ENCODE measurements at regions not wholly inside any gene's neighbourhood (a gene's known extent, or its start where the extent isn't known, plus 50 kb on each side); places are given as distances from the start of the nearest gene placed in this dataset.

DNA sequence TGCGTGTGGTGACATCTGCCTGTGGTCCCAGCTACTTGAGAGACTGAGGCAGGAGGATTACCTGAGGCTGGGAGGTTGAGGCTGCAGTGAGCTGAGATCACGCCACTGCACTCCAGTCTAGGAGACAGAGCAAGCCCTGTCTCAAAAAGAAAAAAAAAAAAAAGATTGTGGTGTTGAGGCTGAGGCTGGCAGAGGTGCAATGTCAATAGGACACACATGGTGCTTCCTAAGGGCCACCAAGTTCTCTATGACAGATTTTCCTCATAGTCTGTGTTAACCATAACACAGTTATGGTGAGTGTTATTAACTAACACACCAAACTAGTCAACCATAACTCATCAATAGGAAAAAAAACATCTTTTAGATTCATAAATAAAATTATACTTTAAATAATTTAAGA, 494.4 kb downstream of the TMX3 start:
- Histone ChIP-seq H3K27ac (ENCODE audit: low read depth, low read length) (no peak overlapping the region), H3K9me3 (ENCODE audit: low read length) (no peaks in the 10 kb centered on the region), H3K36me3 (ENCODE audit: insufficient read depth, low read length) (no peaks in the 10 kb centered on the region), H3K4me1 (ENCODE audit: insufficient read depth, low read length) (no peaks in the 10 kb centered on the region), H3K27me3 (ENCODE audit: control insufficient read depth in 1 of 2, insufficient read depth in 2 of 2, low read length in 2 of 2) (no peaks in the 10 kb centered on the region), H3K9ac (ENCODE audit: low read length) (no peak overlapping the region), H3K4me3 (ENCODE audit: low read depth in 1 of 2, low read length in 2 of 2) (no peak overlapping the region)

DNA sequence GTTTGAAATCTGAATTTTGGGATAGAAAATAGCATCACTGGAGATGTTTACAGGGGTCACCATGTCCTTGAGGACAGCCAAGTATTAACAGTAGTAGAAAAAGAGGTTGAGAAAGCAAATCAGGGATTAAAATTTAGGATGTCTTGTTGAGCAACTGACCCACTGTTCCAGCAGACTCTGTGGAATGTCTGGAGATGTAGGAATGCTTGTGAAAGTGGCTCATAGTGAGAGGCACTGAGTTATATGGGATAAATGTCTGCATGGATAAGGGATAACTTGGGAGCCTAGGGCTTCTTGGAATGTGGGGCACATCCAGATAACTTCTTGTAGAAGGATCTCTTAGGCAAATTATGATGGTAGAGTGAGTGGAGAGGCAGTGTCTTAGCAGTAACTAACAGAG, 495.0 kb downstream of the TMX3 start:
- H3K27ac ChIP-seq (ENCODE audit: low read depth, low read length), result no peak overlapping the region
- no peaks in the 10 kb centered on the region for H3K36me3 ChIP-seq (ENCODE audit: insufficient read depth, low read length)
- H3K9ac ChIP-seq (ENCODE audit: low read length), result no peak overlapping the region
- H3K4me1 ChIP-seq (ENCODE audit: insufficient read depth, low read length), result no peaks in the 10 kb centered on the region
- no peak overlapping the region for H3K4me3 ChIP-seq (ENCODE audit: low read depth in 1 of 2, low read length in 2 of 2)
- no peaks in the 10 kb centered on the region for H3K9me3 ChIP-seq (ENCODE audit: low read length)
- H3K27me3 ChIP-seq (ENCODE audit: control insufficient read depth in 1 of 2, insufficient read depth in 2 of 2, low read length in 2 of 2), result no peaks in the 10 kb centered on the region

DNA sequence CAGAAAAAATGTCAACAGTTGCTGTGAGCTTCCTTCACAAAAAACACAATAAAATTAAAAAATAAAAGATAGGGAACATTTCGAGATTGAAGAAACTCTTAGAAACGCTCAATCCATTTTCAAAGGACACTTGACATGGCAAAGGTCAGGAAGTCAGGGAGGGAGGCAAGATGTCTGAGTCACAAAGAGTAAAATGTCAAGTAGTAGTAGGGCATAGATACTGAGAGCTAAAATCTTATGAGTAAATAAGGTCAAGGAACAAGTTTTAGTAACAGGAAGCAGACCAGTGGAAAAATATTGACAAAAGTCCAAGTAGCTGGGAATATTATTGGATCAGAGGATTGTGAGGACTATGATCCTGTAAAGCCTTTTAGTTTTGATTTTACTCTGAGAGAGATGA, 495.6 kb downstream of the TMX3 start:
- H3K9ac ChIP-seq (ENCODE audit: low read length), result no peak overlapping the region
- H3K4me3 ChIP-seq (ENCODE audit: low read depth in 1 of 2, low read length in 2 of 2), result no peak overlapping the region
- H3K27me3 ChIP-seq (ENCODE audit: control insufficient read depth in 1 of 2, insufficient read depth in 2 of 2, low read length in 2 of 2), result no peaks in the 10 kb centered on the region
- H3K4me1 ChIP-seq (ENCODE audit: insufficient read depth, low read length), result no peaks in the 10 kb centered on the region
- H3K27ac ChIP-seq (ENCODE audit: low read depth, low read length), result no peak overlapping the region
- H3K9me3 ChIP-seq (ENCODE audit: low read length), result no peaks in the 10 kb centered on the region
- no peaks in the 10 kb centered on the region for H3K36me3 ChIP-seq (ENCODE audit: insufficient read depth, low read length)

- Histone ChIP-seq H3K27me3 (ENCODE audit: control insufficient read depth in 1 of 2, insufficient read depth in 2 of 2, low read length in 2 of 2) (no peaks in the 10 kb centered on the region), H3K9ac (ENCODE audit: low read length) (no peak overlapping the region), H3K4me3 (ENCODE audit: low read depth in 1 of 2, low read length in 2 of 2) (no peak overlapping the region), H3K9me3 (ENCODE audit: low read length) (no peaks in the 10 kb centered on the region), H3K4me1 (ENCODE audit: insufficient read depth, low read length) (no peaks in the 10 kb centered on the region), H3K27ac (ENCODE audit: low read depth, low read length) (no peak overlapping the region), H3K36me3 (ENCODE audit: insufficient read depth, low read length) (no peaks in the 10 kb centered on the region)
Observed at GRCh38 chr18:68215931-68216330, 499.0 kb downstream of the TMX3 start.

DNA sequence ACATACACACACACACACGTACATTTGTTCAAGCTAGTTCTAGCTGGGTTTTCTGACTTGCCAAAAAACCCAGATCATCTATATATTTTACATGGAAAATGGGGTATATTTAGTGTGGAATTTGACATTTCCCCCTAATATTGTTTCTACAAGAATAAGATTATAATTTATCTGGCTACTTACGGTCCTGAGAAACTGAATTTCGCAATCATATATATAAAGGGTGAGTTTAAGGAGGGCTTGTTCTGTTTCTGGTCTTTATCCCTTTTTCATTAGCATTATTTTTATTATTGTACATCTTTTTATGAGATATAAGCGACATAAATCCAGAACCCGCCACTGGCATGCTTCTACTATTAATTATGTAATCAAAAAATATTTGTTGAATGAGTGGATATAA, 528.9 kb downstream of the TMX3 start:
- Histone ChIP-seq H3K9me3 (ENCODE audit: low read length) (no peaks in the 10 kb centered on the region), H3K27ac (ENCODE audit: low read depth, low read length) (no peak overlapping the region), H3K4me3 (ENCODE audit: low read depth in 1 of 2, low read length in 2 of 2) (no peak overlapping the region), H3K4me1 (ENCODE audit: insufficient read depth, low read length) (no peaks in the 10 kb centered on the region), H3K36me3 (ENCODE audit: insufficient read depth, low read length) (no peaks in the 10 kb centered on the region), H3K9ac (ENCODE audit: low read length) (no peak overlapping the region), H3K27me3 (ENCODE audit: control insufficient read depth in 1 of 2, insufficient read depth in 2 of 2, low read length in 2 of 2) (no peaks in the 10 kb centered on the region)

GRCh38 chr18:68181956-68182355, 533.0 kb downstream of the TMX3 start:
- Histone ChIP-seq H3K36me3 (ENCODE audit: insufficient read depth, low read length) (no peaks in the 10 kb centered on the region), H3K9ac (ENCODE audit: low read length) (no peak overlapping the region), H3K4me3 (ENCODE audit: low read depth in 1 of 2, low read length in 2 of 2) (no peak overlapping the region), H3K27ac (ENCODE audit: low read depth, low read length) (no peak overlapping the region), H3K27me3 (ENCODE audit: control insufficient read depth in 1 of 2, insufficient read depth in 2 of 2, low read length in 2 of 2) (no peaks in the 10 kb centered on the region), H3K4me1 (ENCODE audit: insufficient read depth, low read length) (no peaks in the 10 kb centered on the region), H3K9me3 (ENCODE audit: low read length) (no peaks in the 10 kb centered on the region)

GRCh38 chr18:68179811-68180210, 535.1 kb downstream of the TMX3 start:
- no peak overlapping the region for H3K4me3 ChIP-seq (ENCODE audit: low read depth in 1 of 2, low read length in 2 of 2)
- H3K36me3 ChIP-seq (ENCODE audit: insufficient read depth, low read length), result no peaks in the 10 kb centered on the region
- no peaks in the 10 kb centered on the region for H3K4me1 ChIP-seq (ENCODE audit: insufficient read depth, low read length)
- no peaks in the 10 kb centered on the region for H3K27me3 ChIP-seq (ENCODE audit: control insufficient read depth in 1 of 2, insufficient read depth in 2 of 2, low read length in 2 of 2)
- H3K9ac ChIP-seq (ENCODE audit: low read length), result no peak overlapping the region
- H3K9me3 ChIP-seq (ENCODE audit: low read length), result no peaks in the 10 kb centered on the region
- H3K27ac ChIP-seq (ENCODE audit: low read depth, low read length), result no peak overlapping the region

DNA sequence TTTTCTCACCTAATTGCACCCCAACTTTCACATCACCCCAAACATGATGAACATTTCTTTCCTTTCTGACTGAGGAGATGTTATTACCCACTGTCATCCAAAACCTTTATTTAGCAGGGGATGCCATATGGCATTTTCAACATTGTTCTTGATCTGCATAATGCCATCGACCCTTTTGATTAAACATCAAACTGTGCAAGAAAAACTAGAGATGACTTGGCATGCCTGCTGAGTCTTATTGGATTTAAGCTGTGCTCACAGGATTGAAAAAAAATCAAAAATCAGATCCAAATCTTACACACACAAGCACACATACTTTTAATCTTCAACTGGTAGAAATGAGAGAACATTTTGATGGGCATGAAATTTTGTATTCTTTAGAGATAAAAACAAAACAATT, 536.0 kb downstream of the TMX3 start:
- no peaks in the 10 kb centered on the region for H3K36me3 ChIP-seq (ENCODE audit: insufficient read depth, low read length)
- no peaks in the 10 kb centered on the region for H3K4me1 ChIP-seq (ENCODE audit: insufficient read depth, low read length)
- no peak overlapping the region for H3K9ac ChIP-seq (ENCODE audit: low read length)
- H3K27ac ChIP-seq (ENCODE audit: low read depth, low read length), result no peak overlapping the region
- H3K27me3 ChIP-seq (ENCODE audit: control insufficient read depth in 1 of 2, insufficient read depth in 2 of 2, low read length in 2 of 2), result no peaks in the 10 kb centered on the region
- H3K9me3 ChIP-seq (ENCODE audit: low read length), result no peaks in the 10 kb centered on the region
- no peak overlapping the region for H3K4me3 ChIP-seq (ENCODE audit: low read depth in 1 of 2, low read length in 2 of 2)

GRCh38 chr18:68177807-68178702, 536.9 kb downstream of the TMX3 start:
- Histone ChIP-seq H3K9ac (ENCODE audit: low read length) (no peak overlapping the region), H3K9me3 (ENCODE audit: low read length) (no peaks in the 10 kb centered on the region), H3K4me3 (ENCODE audit: low read depth in 1 of 2, low read length in 2 of 2) (no peak overlapping the region), H3K4me1 (ENCODE audit: insufficient read depth, low read length) (no peaks in the 10 kb centered on the region), H3K36me3 (ENCODE audit: insufficient read depth, low read length) (no peaks in the 10 kb centered on the region), H3K27ac (ENCODE audit: low read depth, low read length) (no peak overlapping the region), H3K27me3 (ENCODE audit: control insufficient read depth in 1 of 2, insufficient read depth in 2 of 2, low read length in 2 of 2) (no peaks in the 10 kb centered on the region)

- no peak overlapping the region for H3K9ac ChIP-seq (ENCODE audit: low read length)
- H3K27ac ChIP-seq (ENCODE audit: low read depth, low read length), result no peak overlapping the region
- no peaks in the 10 kb centered on the region for H3K9me3 ChIP-seq (ENCODE audit: low read length)
- no peaks in the 10 kb centered on the region for H3K4me1 ChIP-seq (ENCODE audit: insufficient read depth, low read length)
- no peaks in the 10 kb centered on the region for H3K36me3 ChIP-seq (ENCODE audit: insufficient read depth, low read length)
- H3K4me3 ChIP-seq (ENCODE audit: low read depth in 1 of 2, low read length in 2 of 2), result no peak overlapping the region
- H3K27me3 ChIP-seq (ENCODE audit: control insufficient read depth in 1 of 2, insufficient read depth in 2 of 2, low read length in 2 of 2), result no peaks in the 10 kb centered on the region
Observed at GRCh38 chr18:68176901-68177300, 538.0 kb downstream of the TMX3 start.

DNA sequence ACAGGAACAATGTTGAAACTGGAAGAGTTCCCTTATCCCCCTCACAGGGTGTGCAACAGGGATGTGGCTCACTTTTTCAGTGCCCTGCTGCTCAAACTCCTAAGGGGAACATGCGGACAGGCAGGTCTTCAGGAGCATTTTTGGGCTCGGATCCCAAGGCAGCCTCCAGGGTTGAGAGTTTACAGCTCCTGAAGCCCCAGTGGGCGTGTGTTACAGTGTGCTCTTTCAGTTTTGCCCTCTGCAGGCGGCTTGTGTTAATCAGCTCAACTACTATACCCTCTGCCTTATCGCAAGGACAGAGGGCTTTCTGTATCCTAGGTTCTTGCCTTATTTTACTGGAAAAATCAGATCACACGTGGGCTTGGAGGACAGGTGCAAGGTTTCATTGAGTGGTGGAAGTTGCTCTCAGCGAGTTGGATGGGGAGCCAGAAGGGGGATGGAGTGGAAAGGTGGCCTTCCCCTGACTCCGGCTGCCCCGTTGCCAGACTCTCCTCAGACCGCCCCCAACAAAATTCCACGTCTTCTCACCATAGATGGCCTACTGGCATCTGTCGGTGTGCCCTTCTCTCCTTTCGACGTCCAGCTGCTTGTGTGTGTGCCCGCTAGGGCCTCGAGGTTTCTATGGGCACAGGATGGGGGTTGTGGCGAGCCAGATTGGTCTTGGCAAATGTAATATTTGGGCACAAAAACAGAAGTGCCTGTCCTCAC, 541.9 kb downstream of the TMX3 start:
- Histone ChIP-seq H3K4me3 (ENCODE audit: low read depth in 1 of 2, low read length in 2 of 2) (no peak overlapping the region), H3K9me3 (ENCODE audit: low read length) (no peaks in the 10 kb centered on the region), H3K27me3 (ENCODE audit: control insufficient read depth in 1 of 2, insufficient read depth in 2 of 2, low read length in 2 of 2) (no peaks in the 10 kb centered on the region), H3K27ac (ENCODE audit: low read depth, low read length) (no peak overlapping the region), H3K4me1 (ENCODE audit: insufficient read depth, low read length) (no peaks in the 10 kb centered on the region), H3K9ac (ENCODE audit: low read length) (no peak overlapping the region), H3K36me3 (ENCODE audit: insufficient read depth, low read length) (no peaks in the 10 kb centered on the region)

DNA sequence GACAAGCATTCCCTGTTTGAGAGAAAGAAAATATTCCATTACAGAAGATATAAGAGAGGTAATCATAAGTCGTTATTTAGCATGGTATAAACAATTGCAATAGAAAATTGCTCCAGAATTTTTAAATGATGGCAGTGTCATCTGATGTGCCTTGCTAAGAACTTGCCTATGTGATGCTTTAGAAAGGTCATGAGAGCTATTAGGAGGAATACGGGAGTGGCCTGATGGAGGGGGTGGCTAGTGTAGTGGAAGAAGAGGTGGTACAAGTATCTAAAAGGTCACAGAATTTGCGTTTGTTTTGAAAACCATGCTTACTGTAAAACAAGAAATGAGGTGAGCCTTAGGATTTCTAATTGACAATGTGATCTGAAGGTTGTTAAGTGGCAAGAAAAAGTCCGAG, 550.0 kb downstream of the TMX3 start:
- Histone ChIP-seq H3K9ac (ENCODE audit: low read length) (no peak overlapping the region), H3K9me3 (ENCODE audit: low read length) (no peaks in the 10 kb centered on the region), H3K27ac (ENCODE audit: low read depth, low read length) (no peak overlapping the region), H3K4me3 (ENCODE audit: low read depth in 1 of 2, low read length in 2 of 2) (no peak overlapping the region), H3K27me3 (ENCODE audit: control insufficient read depth in 1 of 2, insufficient read depth in 2 of 2, low read length in 2 of 2) (no peaks in the 10 kb centered on the region), H3K4me1 (ENCODE audit: insufficient read depth, low read length) (no peaks in the 10 kb centered on the region), H3K36me3 (ENCODE audit: insufficient read depth, low read length) (no peaks in the 10 kb centered on the region)

Measured in muscle layer of colon (tissue), 2 donors.